GM13977 (cell line): ENCODE measurements at regions not wholly inside any gene's neighbourhood (a gene's known extent, or its start where the extent isn't known, plus 50 kb on each side); places are given as distances from the start of the nearest gene placed in this dataset.
"Not testable (repeated sequence)": the region's sequence is repeated elsewhere in the genome, so short reads cannot be mapped to it uniquely, and the experiment has no call there.

Experiments
- DNase-seq: peaks from one replicate; pipeline ENCODE4 v3.0.0; 2012; ENCODE audit warnings: low spot score
- in situ Hi-C: fragments of 300-500 bp; cut with MboI; formaldehyde crosslinking; loops from one replicate; pipeline ENCODE4 v1.12.0; 2022; ENCODE audit warnings: low sequenced_read_pairs, low pct_unique_long_range_greater_than_20kb, mixed read lengths, inconsistent platforms; ENCODE audit not compliant: unreplicated experiment
- TF ChIP-seq, protein P1 (sequence below): IDR thresholded peaks from 2 replicates; pipeline ENCODE4 v1.5.1; 2012; ENCODE audit warnings: mild to moderate bottlenecking, control low read depth; ENCODE audit not compliant: insufficient read depth; ENCODE audit errors: extremely low read depth, missing control alignments

DNA sequence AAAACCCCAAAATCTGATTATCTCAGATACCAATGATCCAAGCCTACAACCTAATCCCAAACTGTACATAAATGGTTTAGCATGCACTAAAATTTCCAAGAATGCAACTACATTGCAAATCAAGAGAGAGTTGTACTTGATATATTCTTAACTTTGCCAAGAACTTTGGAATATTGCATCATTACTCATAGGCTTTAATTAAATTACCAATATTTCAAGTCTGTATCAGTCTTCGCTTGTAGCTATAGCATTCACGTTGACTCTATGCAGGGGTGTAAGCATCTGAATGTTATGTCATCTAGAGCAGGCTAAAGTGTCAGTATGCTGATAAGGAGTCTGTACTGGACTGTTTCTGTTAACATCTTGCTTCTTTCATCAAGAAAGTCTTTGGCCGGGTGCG is 56.3 kb downstream of the FOXI3 start:
- in situ Hi-C loops, result loop anchor here (25.0 kb wide), 1 partner anchor 266 kb away; no protein-coding TSS in a partner anchor
- TF ChIP-seq, protein P1, sequence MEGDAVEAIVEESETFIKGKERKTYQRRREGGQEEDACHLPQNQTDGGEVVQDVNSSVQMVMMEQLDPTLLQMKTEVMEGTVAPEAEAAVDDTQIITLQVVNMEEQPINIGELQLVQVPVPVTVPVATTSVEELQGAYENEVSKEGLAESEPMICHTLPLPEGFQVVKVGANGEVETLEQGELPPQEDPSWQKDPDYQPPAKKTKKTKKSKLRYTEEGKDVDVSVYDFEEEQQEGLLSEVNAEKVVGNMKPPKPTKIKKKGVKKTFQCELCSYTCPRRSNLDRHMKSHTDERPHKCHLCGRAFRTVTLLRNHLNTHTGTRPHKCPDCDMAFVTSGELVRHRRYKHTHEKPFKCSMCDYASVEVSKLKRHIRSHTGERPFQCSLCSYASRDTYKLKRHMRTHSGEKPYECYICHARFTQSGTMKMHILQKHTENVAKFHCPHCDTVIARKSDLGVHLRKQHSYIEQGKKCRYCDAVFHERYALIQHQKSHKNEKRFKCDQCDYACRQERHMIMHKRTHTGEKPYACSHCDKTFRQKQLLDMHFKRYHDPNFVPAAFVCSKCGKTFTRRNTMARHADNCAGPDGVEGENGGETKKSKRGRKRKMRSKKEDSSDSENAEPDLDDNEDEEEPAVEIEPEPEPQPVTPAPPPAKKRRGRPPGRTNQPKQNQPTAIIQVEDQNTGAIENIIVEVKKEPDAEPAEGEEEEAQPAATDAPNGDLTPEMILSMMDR, result no peak
- DNase-seq, result no peak

DNA sequence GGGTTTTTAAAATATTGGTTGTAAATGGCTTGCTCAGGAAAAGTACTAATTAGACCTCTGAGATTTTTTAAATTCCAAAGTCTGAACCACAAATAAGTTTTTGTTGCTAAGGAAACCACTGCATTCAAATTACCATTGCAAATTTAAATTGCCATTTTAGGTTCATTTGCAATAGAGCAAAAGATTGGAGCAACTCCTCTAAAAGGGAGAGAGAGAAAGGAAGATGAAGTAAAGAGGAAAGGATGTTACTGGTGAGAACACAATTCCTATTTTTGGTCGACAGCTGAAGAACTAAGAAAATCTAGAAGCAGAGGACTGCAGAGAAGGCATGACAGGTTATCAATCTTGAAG is 74.9 kb downstream of the FOXI3 start:
- DNase-seq, result no peak
- in situ Hi-C loops, result loop anchor here (25.0 kb wide), 1 partner anchor 285 kb away; no protein-coding TSS in a partner anchor
- TF ChIP-seq, protein P1, result no peak

DNA sequence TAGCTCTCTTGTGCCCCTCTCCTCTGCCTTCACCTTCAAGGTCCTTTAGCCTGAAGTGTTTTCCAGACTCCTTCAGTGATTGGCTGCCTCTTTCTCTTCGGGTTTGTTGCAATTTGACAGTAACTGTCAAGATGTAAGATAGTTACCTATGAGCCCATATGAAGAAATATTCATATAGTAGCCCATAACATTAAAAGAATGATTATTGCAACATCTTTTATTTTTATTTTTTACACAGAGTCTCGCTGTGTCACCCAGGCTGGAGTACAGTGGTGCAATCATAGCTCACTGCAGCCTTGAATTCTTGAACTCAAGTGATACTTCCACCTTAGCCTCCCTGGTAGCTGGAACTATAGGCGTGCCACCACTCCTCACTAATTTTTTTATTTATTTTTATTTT is 80.5 kb downstream of the FOXI3 start:
- in situ Hi-C loops, result no loop called here
- TF ChIP-seq, protein P1, result no peak

DNA sequence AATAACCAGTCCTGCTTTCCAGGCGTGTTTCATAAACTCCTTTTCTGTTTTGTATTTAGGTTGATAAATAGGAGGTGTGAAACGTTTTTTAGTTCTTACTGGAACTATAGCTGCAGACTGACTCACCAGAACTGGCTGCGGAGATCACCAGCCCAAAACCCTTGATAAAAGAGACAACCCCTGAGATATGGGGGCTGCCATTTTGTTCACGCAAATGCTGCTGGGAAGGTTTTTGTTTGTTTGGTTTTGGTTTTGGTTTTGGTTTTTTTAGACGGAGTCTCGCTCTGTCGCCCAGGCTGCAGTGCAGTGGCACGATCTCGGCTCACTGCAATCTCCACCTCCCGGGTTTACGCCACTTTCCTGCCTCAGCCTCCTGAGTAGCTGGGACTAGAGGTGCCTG is 87.1 kb downstream of the FOXI3 start:
- DNase-seq, in situ Hi-C loops: not testable (repeated sequence)

More for the DNA sequence above, 80.5 kb downstream of the FOXI3 start:
- DNase-seq, result no peak

DNA sequence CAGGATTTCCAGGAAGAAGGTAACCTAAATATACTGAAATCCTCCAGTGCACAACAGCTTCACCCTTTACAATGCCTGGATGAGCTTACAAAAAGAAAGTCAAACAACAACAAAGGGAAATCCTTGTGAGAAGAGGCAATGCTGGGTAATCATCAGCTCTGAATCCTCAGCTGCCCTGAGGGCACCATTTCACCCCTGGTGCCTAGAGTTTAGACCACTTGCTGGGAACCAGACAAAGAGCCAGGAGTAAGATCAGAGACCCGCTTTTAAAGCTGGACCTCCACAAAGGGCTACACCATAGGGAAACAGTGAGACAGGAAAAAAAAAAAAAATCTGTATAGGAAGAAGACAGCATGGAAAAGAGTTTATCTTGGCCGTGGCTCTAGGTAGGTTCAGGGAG is 97.0 kb downstream of the FOXI3 start:
- DNase-seq, result no peak
- TF ChIP-seq, protein P1, result no peak
- in situ Hi-C loops, result no loop called here

DNA sequence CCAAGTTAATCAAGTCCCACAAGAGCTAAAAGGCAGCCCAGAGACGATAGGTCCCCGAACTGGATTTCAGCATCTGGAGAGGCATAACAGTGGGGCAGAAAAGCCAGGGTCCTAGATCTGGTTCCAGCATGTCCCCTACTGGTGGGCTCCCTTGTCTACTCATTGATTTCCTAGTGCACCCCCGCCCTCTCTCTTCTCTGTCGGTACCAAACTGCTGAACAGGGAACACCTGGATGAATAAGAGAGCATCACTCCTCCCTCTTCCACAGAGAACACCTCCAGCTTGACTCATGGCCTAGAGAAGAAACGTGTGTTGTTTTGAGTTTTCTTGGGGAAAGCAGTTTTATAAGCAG is 101.3 kb downstream of the FOXI3 start:
- DNase-seq, result no peak
- in situ Hi-C loops, result no loop called here
- TF ChIP-seq, protein P1, result no peak

DNA sequence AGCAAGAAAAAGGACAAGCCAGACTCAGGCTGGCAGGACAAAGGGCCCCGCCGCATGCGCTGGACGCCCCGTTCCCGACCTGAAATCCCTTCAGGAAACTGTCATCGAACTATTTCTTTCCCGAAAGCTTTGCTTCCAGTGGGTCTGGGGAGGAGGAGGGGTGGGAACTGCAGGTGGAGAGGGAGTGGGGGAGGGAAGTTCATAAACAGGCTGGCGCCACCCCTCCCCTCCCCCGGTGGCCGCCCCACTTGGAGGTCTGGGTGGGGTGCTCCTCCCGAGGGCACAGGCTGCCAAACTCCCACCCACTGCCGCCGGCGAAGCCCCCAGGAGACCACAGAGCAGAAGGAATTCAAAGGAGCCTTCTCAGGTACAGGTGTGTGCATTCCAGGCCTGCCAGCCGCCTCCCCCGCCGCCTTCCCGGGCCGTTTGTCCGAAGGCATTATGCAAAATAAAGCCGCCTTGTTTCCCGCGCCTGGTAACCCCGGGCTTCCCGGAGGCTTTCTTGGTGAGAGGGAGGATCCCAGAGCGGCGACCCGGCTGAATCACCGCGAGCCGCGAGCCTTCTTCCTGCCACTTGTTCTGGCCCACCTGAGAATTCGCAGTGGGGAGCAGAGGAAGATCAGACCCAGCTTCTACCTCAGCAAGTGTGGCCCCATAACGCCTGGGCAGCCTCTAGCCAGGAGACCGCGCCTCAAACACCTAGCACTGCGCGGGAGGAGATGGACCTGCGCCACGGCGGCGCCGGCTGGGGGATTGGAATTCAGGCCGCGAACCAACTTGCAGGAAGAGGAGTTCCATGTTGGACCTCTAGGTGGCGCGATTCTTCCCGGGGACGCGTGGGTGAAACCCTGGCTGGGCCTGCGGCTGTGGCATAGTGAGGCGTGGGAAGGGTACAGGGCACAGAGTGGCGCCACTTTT is 101.9 kb downstream of the FOXI3 start:
- peak; percentile 65 for DNase-seq
- in situ Hi-C loops, result no loop called here

More for the DNA sequence above, 101.9 kb downstream of the FOXI3 start:
- TF ChIP-seq, protein P1, result peak; percentile 81
